ENCODE measurements at regions not wholly inside any gene's neighbourhood (a gene's known extent, or its start where the extent isn't known, plus 50 kb on each side); places are given as distances from the start of the nearest gene placed in this dataset.
A peak's percentile ranks its signal among the peaks of the same experiment; 100 is the strongest.

GRCh38 chr3:124552224-124552623, 178.0 kb upstream of the UMPS start:
- H3K27ac ChIP-seq, result no peak overlapping the region
- ATAC-seq (ENCODE audit: insufficient number of reproducible peaks, low FRiP score, low read depth) (no peak), DNase-seq (ENCODE audit: low spot score) (no peak)
- H3K4me3 ChIP-seq, result no peak overlapping the region
- peaks cover 3 to 25% of the 10 kb centered on the region in 2 donors for H3K4me1 ChIP-seq (ENCODE audit: control insufficient read depth in 1 of 2, low read depth in 2 of 2)
- peaks cover 6% of the 10 kb centered on the region for H3K36me3 ChIP-seq
- H3K9me3 ChIP-seq, result no peaks in the 10 kb centered on the region
- H3K27me3 ChIP-seq (replicated peaks; ENCODE audit: insufficient read depth), result no peaks in the 10 kb centered on the region
- TF ChIP-seq CTCF (IDR thresholded peaks at IDR 0.05), result no peak

GRCh38 chr3:124553178-124553577, 177.1 kb upstream of the UMPS start:
- H3K27ac ChIP-seq, result no peak overlapping the region
- no peak for TF ChIP-seq CTCF (IDR thresholded peaks at IDR 0.05)

GRCh38 chr3:124556636-124557035, 173.6 kb upstream of the UMPS start:
- H3K36me3 ChIP-seq, result peaks cover under 1% of the 10 kb centered on the region
- TF ChIP-seq CTCF (IDR thresholded peaks at IDR 0.05), result no peak
- peaks cover 20 to 33% of the 10 kb centered on the region in 2 donors for H3K4me1 ChIP-seq (ENCODE audit: control insufficient read depth in 1 of 2, low read depth in 2 of 2)
- ATAC-seq (ENCODE audit: insufficient number of reproducible peaks, low FRiP score, low read depth), result no peak
- DNase-seq (ENCODE audit: low spot score), result no peak
- no peaks in the 10 kb centered on the region for H3K9me3 ChIP-seq
- H3K4me3 ChIP-seq, result no peak overlapping the region
- no peaks in the 10 kb centered on the region for H3K27me3 ChIP-seq (replicated peaks; ENCODE audit: insufficient read depth)
- no peak overlapping the region for H3K27ac ChIP-seq

More at GRCh38 chr3:124553178-124553577, 177.1 kb upstream of the UMPS start:
- ATAC-seq (ENCODE audit: insufficient number of reproducible peaks, low FRiP score, low read depth), result no peak
- Histone ChIP-seq H3K9me3 (no peaks in the 10 kb centered on the region), H3K4me1 (ENCODE audit: control insufficient read depth in 1 of 2, low read depth in 2 of 2) (peaks cover 7 to 31% of the 10 kb centered on the region in 2 donors), H3K27me3 (replicated peaks; ENCODE audit: insufficient read depth) (no peaks in the 10 kb centered on the region), H3K36me3 (peaks cover 6% of the 10 kb centered on the region), H3K4me3 (no peak overlapping the region)
- no peak for DNase-seq (ENCODE audit: low spot score)

- H3K4me3 ChIP-seq, result no peak overlapping the region
- peaks cover 20 to 33% of the 10 kb centered on the region in 2 donors for H3K4me1 ChIP-seq (ENCODE audit: control insufficient read depth in 1 of 2, low read depth in 2 of 2)
- H3K9me3 ChIP-seq, result no peaks in the 10 kb centered on the region
- no peak for ATAC-seq (ENCODE audit: insufficient number of reproducible peaks, low FRiP score, low read depth)
- H3K27ac ChIP-seq, result peak overlapping the region; percentile 36 to 77
- DNase-seq (ENCODE audit: low spot score), result no peak
- no peaks in the 10 kb centered on the region for H3K36me3 ChIP-seq
- no peaks in the 10 kb centered on the region for H3K27me3 ChIP-seq (replicated peaks; ENCODE audit: insufficient read depth)
- no peak for TF ChIP-seq CTCF (IDR thresholded peaks at IDR 0.05)
These were observed 172.6 kb upstream of the UMPS start for GRCh38 chr3:124557433-124558232.

- peaks cover 20 to 33% of the 10 kb centered on the region in 2 donors for H3K4me1 ChIP-seq (ENCODE audit: control insufficient read depth in 1 of 2, low read depth in 2 of 2)
- DNase-seq (ENCODE audit: low spot score) (peak; percentile 72), ATAC-seq (ENCODE audit: insufficient number of reproducible peaks, low FRiP score, low read depth) (peak; percentile 92)
- no peaks in the 10 kb centered on the region for H3K9me3 ChIP-seq
- H3K27me3 ChIP-seq (replicated peaks; ENCODE audit: insufficient read depth), result no peaks in the 10 kb centered on the region
- H3K36me3 ChIP-seq, result peaks cover 10% of the 10 kb centered on the region
- peak overlapping the region; percentile 64 to 77 for H3K27ac ChIP-seq
- TF ChIP-seq CTCF (IDR thresholded peaks at IDR 0.05), result no peak
- no peak overlapping the region for H3K4me3 ChIP-seq
These were observed 171.0 kb upstream of the UMPS start for GRCh38 chr3:124558991-124559845.
